Brain pericyte (primary cell): ENCODE measurements at regions not wholly inside any gene's neighbourhood (a gene's known extent, or its start where the extent isn't known, plus 50 kb on each side); places are given as distances from the start of the nearest gene placed in this dataset.
"Not testable (repeated sequence)": the region's sequence is repeated elsewhere in the genome, so short reads cannot be mapped to it uniquely, and the experiment has no call there.

Source experiments
- DNase-seq: peaks from one replicate; pipeline ENCODE4 v3.0.0-alpha.2; 2012; ENCODE audit warnings: low read depth, low spot score

GRCh38 chr1:208347191-208347590, 103.0 kb upstream of the PLXNA2 start:
- DNase-seq, result no peak

GRCh38 chr1:208349694-208350330, 105.6 kb upstream of the PLXNA2 start:
- no peak for DNase-seq

DNA sequence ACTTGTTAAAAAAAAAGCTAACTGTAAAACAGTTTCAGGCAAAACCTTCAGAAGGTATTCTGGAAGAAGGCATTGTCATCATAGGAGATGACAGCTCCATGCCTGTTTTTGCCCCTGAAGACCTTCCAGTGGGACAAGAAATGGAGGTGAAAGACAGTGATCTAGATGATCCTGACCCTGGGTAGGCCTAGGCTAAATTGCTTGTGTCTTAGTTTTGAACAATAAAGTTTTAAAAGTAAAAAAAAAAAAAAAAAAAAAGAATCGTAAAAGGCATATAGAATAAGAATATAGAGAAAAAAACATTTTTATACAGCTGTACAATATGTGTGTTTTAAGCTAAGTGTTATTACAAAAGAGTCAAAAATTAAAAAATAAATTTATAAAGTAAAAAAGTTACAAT, 106.6 kb upstream of the PLXNA2 start:
- no peak for DNase-seq

DNA sequence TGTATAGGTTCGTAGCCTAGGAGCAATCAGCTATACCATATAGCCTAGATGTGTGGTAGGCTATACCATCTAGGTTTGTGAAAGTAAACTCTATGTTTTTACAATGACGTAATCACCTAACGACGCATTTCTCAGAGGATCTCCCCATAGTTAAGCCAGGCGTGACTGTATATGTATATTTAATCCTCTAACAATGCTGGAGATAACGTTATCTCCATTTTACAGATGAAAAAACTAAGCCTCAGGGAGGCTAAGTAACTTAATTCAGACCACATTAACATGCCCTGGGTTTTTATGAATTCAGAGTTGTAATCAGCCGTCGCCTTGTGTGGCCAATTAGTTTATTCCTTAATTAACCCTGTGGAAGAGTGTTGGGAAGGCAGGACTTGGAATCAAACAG, 107.7 kb upstream of the PLXNA2 start:
- no peak for DNase-seq

- not testable (repeated sequence) for DNase-seq
Observed at GRCh38 chr1:208353797-208354196, 109.6 kb upstream of the PLXNA2 start.

GRCh38 chr1:208357644-208358507, 113.7 kb upstream of the PLXNA2 start:
- DNase-seq, result no peak

- DNase-seq, result no peak
Observed at GRCh38 chr1:208358651-208359050, 114.5 kb upstream of the PLXNA2 start.

DNA sequence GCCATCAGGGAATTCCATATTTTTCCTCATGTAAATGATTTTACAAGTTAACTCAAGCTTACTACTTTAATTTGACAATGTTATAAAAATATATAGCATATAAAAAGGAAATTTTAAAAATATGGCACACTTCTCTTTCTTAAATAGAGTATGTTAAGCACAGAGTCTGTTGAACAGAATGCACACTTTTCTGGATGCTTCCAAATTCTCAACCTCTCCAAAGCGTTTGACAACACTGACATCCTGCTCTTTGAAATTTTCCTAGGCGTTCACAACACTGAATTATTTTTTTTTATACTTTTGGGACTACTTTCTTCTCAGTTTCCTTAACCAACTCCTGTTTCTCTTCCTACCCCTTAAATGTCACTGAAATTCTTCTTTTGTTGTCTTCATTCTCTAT, 117.8 kb upstream of the PLXNA2 start:
- DNase-seq, result no peak

DNA sequence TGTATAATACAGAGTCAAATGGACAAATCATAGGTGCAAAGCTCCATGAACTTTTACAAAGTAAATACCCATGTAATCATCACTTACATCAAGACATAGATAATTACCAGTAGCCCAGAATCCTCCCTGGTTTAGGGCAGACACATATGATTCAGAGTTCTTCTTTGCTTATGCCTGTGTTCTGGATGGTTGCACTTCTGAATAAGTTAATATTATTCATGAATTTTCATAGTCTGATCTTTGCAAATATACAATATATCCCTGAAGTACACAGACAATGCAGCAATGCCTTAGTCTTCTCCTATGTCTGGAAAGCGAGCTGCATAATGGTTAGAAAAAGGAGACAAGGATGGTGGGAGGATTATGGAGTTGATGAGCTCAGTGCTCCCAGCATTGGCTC, 122.4 kb upstream of the PLXNA2 start:
- DNase-seq, result no peak

GRCh38 chr1:208369045-208369444, 124.9 kb upstream of the PLXNA2 start:
- DNase-seq, result no peak

- DNase-seq, result no peak
Observed at GRCh38 chr1:208369658-208370057, 125.5 kb upstream of the PLXNA2 start.

- DNase-seq, result no peak
Observed at GRCh38 chr1:208374391-208374941, 130.3 kb upstream of the PLXNA2 start.

DNA sequence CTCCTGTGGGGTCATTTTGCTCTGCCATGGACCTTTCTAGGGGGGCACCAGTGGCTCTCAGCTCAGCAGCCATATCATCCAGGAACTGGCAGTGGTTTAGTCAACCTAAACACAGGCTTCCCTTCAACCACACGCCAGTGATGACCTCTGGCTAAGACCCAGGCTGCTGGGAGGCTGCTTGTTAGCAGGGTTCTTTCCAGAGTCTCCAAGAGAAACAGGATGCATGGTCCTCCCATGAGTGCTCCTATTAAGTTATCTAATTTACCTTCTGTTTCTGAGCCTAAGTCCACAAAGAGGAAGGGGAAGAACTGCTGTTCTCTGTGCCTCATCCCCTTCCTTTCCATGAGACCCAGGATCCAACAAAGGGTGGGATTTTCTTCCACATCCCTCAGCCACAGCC, 137.3 kb upstream of the PLXNA2 start:
- no peak for DNase-seq

DNA sequence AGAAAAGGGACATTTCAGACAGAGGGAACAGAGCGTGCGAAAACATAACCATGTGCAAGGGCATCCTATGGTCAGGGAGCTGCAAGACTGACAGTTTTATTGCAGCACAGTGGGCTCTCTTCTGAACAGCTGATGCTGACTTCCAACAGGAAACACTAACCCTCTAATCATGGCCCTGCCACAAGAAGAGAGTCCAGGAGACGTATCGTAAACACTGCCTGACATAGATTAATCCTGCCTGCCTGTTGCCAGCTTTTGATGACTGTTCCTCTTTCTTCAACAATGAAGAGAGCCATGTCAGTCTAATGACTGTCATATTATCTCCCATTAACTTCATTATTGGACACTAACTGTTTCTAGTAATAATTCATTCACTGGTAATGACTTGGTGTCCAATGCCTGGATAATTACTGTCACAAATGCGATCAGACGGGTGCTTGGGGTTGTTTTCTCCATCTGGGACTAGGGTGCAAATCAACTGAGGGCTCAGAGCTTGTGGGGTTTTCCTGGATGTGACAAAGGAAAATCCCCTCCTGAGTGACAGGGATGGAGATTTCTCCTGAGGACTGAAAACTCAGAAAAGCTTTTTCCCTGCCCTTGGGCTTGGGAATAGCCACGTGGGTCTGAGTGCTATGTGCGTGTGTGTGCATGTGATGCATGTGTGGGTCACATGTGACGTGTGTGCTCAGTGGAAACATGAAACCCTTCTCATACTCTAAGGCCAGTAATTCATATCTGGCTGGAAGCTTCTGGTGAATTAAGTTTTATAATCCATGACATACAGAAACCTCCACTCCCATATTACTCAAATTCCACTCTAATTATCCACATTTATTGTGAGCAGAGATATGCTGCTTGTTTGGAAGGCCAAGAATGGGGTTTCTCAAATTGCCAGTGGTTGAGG, 144.0 kb upstream of the PLXNA2 start:
- no peak for DNase-seq

- DNase-seq, result no peak
Observed at GRCh38 chr1:208393416-208393815, 149.2 kb upstream of the PLXNA2 start.

DNA sequence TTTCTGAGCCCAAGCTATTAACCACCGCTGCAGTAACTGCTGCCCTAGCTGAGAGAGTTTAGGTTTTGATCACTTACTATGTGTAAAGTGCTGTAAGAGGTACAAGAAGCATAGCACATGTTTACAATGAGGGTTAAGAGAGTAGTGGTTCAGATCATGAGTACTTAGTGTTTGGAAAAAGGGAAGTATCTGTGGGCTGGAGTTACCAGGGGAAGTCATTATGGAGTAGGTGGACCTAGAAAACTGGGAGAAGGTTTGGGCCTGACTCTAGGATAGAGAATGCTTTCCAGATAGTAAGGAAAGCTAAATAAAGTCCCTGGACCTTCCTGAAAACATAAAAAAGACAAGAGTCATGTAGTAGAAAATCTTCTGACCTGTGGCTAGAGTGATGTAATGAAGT, 149.6 kb upstream of the PLXNA2 start:
- no peak for DNase-seq

DNA sequence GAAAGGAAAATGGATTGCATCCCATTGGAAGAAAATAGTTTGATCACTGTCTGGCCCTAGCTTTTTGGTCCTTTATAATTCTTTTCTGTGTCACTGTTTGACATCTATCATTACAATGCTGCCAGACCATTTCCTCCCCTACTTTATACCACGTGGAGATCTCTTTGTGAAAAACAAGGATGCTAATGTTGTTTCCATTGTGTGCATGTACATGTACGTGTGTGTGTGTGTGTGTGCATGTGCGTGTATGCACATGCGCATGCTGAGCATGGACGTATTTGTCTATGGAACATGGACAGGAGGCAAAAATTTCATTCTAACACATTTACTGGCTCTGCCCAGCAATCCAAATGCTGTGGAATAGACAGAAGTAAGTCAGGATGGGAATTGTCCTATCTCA, 153.1 kb upstream of the PLXNA2 start:
- DNase-seq, result no peak

DNA sequence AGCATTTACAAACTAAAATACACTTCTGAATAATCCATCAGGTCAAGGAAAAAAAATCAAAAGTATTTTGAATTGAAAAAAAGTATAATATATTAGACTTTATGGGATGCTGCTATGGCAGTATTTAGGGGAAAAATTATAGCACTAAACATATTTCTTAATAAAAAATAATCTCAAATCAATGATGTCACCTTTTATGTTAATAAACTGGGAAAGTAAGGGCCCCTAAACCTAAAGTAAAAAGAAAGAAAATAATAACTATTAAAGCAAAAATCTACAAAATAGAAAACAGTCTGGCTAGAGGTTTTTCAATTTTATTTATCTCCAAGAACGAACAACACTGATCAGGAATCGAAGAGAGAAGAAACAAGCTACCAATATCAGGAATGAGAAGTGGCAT, 160.8 kb upstream of the PLXNA2 start:
- no peak for DNase-seq

GRCh38 chr1:208409176-208409575, 165.0 kb upstream of the PLXNA2 start:
- no peak for DNase-seq

- DNase-seq, result no peak
Observed at GRCh38 chr1:208410409-208410808, 166.2 kb upstream of the PLXNA2 start.

DNA sequence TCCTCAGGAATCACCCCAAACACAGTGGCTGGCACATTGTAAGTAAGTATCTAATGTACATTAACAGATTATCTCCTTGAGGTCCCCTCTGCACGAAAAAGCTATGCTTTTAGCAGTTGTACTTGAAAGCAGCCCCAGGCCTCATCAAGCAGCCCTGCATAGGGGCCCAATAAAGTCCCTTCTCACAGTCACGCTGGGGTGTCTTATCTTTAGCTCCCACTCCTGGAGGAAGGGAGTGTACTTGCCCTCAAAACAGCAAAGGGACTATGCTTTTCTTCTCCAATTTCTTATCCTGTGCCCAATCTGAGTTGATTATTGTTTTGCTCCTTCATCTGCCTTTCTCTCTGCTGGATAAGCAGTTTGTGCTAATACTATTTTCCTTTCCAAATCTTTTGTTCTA, 168.8 kb upstream of the PLXNA2 start:
- DNase-seq, result no peak

GRCh38 chr1:208418667-208419066, 174.5 kb upstream of the PLXNA2 start:
- DNase-seq, result no peak
